Right cardiac atrium (tissue), 5 donors: ENCODE measurements at regions not wholly inside any gene's neighbourhood (a gene's known extent, or its start where the extent isn't known, plus 50 kb on each side); places are given as distances from the start of the nearest gene placed in this dataset.

ENCODE experiments used
- ATAC-seq, 2 donors: fragments of 200-7000 bp; cut with Tn5 transposase; one replicate each; pipeline versions ENCODE4 v1.8.0 to v1.9.1; 2020; ENCODE audit warnings: moderate library complexity in 2 of 2, mild to moderate bottlenecking in 1 of 2
- DNase-seq, 3 donors: peaks; one replicate each; pipeline ENCODE4 v3.0.0-alpha.2; 2020
- H3K27ac ChIP-seq: one replicate; pipeline ENCODE4 v1.5.1; 2013; ENCODE audit warnings: mild to moderate bottlenecking, low read length, control low read depth, moderate library complexity
- H3K27me3 ChIP-seq: one replicate; pipeline ENCODE4 v1.6.1; 2013; ENCODE audit not compliant: control insufficient read depth, insufficient read depth
- H3K4me1 ChIP-seq: one replicate; pipeline ENCODE4 v1.6.1; 2013; ENCODE audit warnings: low read length; ENCODE audit not compliant: control insufficient read depth, insufficient read depth
- H3K4me3 ChIP-seq: one replicate; pipeline ENCODE4 v1.5.1; 2013; ENCODE audit warnings: low read length, control low read depth
- H3K9me3 ChIP-seq: one replicate; pipeline ENCODE4 v1.6.1; 2013; ENCODE audit warnings: low read length; ENCODE audit not compliant: control insufficient read depth
- WGBS: extraction: QIAGEN DNeasy Blood & Tissue Kit; methylation state at CpG from one replicate; pipeline ENCODE4 v1.1.7; 2013; 5-methylcytosine and 5-hydroxymethylcytosine counted together
- intact Hi-C, 4 donors: fragments of 100-400 bp; cut with DNase I; formaldehyde crosslinking; loops; one replicate each; pipeline versions ENCODE4 v1.11.0 to v1.14.0; 2022 to 2023
- donor health status: healthy with polysubstance abuse.
- donor health status: DM: no; HTN: yes; CAD: no.
- donor health status: DM: no; HTN: no; CAD: no.
- donor health status: DM: no; HTN: yes; CAD: no; lungs with severe emphysema.
- donor health status: DM: yes; HTN: yes; CAD: no.

DNA sequence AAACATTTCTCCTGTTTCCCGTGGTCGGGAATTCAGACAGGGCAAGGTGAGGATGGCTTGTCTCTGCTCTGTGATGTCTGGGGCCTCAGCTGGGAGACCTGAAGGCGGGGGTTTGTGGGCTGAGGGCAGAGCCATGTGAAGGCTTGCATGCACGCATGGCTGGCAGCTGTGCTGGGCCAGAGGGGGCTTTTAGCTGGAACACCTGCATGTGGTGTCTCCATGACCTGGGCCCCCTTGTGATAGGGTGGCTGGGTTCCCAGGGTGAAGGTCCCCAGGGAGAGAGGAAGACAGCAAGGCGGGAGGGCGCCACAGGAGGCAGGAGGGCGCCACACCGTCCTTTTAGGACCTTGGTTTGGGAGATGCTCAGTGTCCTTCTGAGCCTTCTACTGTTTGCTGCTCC is 101.6 kb upstream of the PRR23E start:
- no peaks in the 10 kb centered on the region for H3K9me3 ChIP-seq
- H3K27me3 ChIP-seq: no peaks in the 10 kb centered on the region
- no peak for ATAC-seq
- no peak overlapping the region for H3K4me3 ChIP-seq
- H3K27ac ChIP-seq: no peak overlapping the region
- intact Hi-C loops: no loop called here
- no peak for DNase-seq
- H3K4me1 ChIP-seq: no peaks in the 10 kb centered on the region
- WGBS: 93% methylated on average over 8 of the region's 8 CpGs

DNA sequence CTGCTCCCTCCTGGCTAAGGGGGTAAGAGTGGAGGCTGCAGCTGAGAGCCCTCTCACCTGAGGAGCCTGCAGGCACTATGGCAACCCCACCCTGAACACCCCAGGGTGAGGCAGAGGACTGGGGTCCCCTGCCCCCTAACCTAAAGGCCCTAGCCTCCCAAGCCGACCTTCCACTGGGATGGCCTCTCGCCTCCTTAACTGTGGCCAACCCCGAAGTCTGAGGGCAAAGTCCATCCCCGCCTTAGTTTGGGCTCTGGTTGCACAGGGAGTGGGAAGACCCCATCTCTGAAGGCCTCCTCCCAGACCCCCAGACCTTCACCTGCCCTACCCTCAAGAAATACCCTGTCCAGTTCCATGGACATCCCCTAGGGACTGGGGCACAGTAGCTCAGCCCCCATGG is 100.6 kb upstream of the PRR23E start:
- H3K4me1 ChIP-seq: no peaks in the 10 kb centered on the region
- DNase-seq (no peak), ATAC-seq (no peak)
- H3K4me3 ChIP-seq: no peak overlapping the region
- H3K9me3 ChIP-seq: no peaks in the 10 kb centered on the region
- WGBS: 95% methylated on average over 4 of the region's 4 CpGs
- intact Hi-C loops: no loop called here
- no peaks in the 10 kb centered on the region for H3K27me3 ChIP-seq
- no peak overlapping the region for H3K27ac ChIP-seq

DNA sequence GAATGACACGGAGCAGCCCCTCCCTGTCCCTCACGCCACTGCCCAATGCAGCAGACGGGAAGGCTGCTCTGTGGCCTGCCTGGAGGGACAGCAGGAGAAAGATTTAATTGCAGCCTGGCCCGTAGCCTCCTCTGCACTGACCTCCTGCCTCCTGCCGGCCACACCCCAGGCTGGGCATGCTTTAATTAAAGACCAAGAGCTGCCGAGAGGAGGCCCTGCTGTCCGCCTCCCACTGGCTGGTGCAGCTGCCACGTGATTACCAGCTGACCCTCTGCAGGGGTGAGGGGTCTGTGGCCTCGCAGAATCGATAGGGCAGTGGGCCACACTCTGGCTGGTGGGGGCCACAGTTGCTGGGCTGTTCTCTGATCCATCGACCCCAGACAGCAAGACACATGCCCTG is 100.2 kb upstream of the PRR23E start:
- Histone ChIP-seq H3K4me1 (no peaks in the 10 kb centered on the region), H3K27me3 (no peaks in the 10 kb centered on the region), H3K9me3 (no peaks in the 10 kb centered on the region), H3K27ac (no peak overlapping the region), H3K4me3 (no peak overlapping the region)
- ATAC-seq (no peak), DNase-seq (no peak)
- intact Hi-C loops: no loop called here
- 52% methylated on average over 11 of the region's 11 CpGs for WGBS

DNA sequence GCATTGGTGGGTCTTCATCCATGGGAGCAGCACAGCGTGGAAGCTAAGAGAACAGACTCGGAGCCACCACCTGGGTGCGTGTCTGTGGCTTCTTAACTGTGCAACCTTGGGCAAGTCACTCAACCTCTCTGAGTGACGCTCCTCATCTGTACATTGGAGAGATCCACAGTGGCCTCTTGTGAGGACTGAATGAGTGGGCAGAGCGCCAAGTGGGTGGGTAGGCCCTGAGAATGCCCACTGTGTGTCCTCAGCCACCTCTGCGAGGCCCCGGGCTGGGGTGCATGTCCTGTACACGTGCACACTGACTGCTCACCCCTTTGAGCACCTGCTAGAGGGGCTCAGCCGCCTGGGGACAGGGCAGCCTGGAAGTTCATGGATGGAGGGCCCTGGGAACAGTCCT is 99.6 kb upstream of the PRR23E start:
- Histone ChIP-seq H3K9me3 (no peaks in the 10 kb centered on the region), H3K4me1 (no peaks in the 10 kb centered on the region), H3K27ac (no peak overlapping the region), H3K4me3 (no peak overlapping the region), H3K27me3 (no peaks in the 10 kb centered on the region)
- peak in 1 of 3 donors; percentile 47 for DNase-seq
- 78% methylated on average over 9 of the region's 9 CpGs for WGBS
- no peak for ATAC-seq
- intact Hi-C loops: no loop called here

DNA sequence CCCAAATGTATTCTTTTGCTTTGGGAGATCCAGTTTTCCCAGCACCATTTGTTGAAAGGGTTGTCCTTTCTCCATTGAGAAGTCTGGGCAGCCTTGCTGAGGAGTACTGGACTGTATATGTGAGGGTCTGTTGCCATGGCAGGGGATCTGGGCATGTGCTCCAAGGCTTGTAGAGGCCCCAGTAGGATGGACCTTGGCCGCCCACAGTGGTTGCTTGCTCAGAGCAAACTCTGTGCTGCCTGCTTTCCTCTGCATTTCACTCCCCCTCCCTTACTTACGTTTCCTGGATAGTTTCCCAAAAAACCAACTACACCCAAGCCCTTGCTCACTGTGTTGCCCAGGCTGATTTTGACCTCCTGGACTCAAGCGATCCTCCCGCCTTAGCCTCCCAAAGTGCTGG is 97.2 kb upstream of the PRR23E start:
- no peak overlapping the region for H3K4me3 ChIP-seq
- H3K27me3 ChIP-seq: no peaks in the 10 kb centered on the region
- H3K4me1 ChIP-seq: no peaks in the 10 kb centered on the region
- DNase-seq: peak in 1 of 3 donors; percentile 41
- no peaks in the 10 kb centered on the region for H3K9me3 ChIP-seq
- no peak overlapping the region for H3K27ac ChIP-seq
- 73% methylated on average over 4 of the region's 4 CpGs for WGBS
- ATAC-seq: no peak
- intact Hi-C loops: no loop called here

DNA sequence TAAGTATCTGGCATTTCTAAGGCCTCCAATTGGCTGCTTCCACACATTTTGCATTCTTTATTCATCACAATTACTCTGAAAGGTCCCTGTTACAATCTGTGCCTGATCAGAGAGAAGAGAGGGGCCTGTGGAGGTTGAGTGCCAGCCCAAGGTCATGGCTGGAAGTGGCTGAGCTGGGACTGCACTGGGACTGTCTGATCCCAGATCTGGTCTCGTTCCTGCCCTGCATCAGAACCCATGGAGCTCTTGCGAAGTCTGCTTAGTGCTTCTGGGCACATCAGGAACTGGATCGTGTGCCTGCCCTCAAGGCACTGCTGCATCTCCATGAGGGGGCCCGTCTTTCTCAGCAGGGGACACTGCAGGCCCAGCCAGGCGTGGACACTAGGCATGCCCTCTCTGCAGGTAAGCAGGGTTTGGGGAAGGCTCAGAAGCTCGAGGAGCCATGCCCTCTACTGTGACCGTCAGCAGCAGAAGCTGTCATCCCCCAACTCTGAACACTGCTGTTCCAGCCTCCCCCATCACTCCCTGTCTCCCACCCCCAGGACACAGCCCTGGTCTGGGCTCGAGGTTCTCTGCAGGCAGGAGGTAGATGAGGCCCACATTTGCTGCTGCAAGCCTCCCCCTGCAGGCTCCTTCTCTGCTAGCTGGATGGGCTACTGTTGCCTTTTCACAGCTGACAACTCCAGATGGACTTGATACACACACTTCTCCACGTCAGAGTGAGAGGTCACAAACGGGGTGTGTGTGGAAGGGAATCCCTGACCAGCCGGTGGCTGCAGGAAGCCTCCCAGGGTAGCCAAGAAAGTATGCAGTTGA is 96.5 kb upstream of the PRR23E start:
- H3K4me3 ChIP-seq: no peak overlapping the region
- ATAC-seq: peak in 1 of 2 donors; percentile 61
- DNase-seq: peak in 1 of 3 donors; percentile 27
- intact Hi-C loops: no loop called here
- 53% methylated on average over 11 of the region's 11 CpGs for WGBS
- H3K9me3 ChIP-seq: no peaks in the 10 kb centered on the region
- H3K27me3 ChIP-seq: no peaks in the 10 kb centered on the region
- H3K4me1 ChIP-seq: no peaks in the 10 kb centered on the region
- no peak overlapping the region for H3K27ac ChIP-seq

DNA sequence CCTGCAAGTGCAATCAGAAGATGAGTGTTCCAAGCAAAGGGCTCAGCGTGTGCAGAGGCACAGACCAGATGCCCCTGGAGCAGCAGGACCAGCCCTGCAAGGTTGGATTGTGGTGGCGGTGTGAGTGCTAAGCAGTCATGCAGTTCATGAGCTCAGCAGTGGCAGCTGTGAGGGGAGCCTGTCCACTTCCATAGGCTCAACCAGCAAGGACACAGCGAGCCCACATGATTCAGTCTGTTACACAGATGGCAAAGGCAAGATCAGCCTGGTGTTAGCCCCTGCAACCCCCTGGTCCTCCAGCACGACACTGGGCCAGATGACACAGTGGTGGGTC is 95.9 kb upstream of the PRR23E start:
- Histone ChIP-seq H3K27me3 (no peaks in the 10 kb centered on the region), H3K9me3 (no peaks in the 10 kb centered on the region), H3K4me3 (no peak overlapping the region), H3K27ac (no peak overlapping the region), H3K4me1 (no peaks in the 10 kb centered on the region)
- intact Hi-C loops: no loop called here
- WGBS: 80% methylated on average over 4 of the region's 4 CpGs
- DNase-seq (peak in 1 of 3 donors; percentile 38), ATAC-seq (no peak)

DNA sequence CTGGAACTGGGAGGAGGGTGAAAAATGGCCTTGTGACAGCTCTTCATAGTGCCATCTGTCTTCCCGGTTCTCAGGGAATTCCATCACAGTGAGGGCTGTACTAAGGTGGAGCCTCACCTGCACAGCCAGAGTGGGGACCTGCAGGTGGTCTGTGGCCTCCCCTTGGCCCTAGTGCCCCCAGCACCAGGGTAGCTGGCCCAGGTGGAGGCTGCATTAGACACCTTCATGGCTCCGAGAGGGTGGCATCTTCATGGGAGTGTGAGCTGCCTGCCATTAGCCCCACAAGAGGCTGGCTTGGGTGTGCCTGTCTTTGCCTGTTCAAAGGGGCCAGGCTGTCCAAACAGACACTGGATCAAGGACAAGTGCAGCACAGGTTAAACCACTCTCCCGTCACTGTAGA is 95.5 kb upstream of the PRR23E start:
- Histone ChIP-seq H3K4me3 (no peak overlapping the region), H3K27me3 (no peaks in the 10 kb centered on the region), H3K9me3 (no peaks in the 10 kb centered on the region), H3K27ac (no peak overlapping the region), H3K4me1 (no peaks in the 10 kb centered on the region)
- 68% methylated on average over 3 of the region's 3 CpGs for WGBS
- DNase-seq (no peak), ATAC-seq (no peak)
- intact Hi-C loops: no loop called here

DNA sequence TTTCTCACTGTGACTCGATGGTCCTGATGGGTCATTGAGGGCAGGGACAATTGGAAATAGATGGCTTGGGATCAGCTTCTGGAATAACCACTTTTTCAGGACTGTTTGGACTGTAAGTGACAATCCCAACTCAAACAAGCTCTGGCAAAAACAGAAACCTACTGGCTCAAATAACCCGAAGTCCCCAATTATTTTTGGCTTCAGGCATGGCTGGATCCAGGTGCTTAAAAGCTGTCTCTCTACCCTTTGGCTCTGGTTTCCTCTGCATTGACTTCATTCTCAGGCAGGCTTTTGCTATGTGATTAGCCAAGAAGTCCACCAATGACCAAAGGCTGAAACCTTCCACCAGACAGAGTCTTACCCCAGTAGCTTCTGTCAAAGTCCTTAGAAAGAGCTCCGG is 92.9 kb upstream of the PRR23E start:
- 80% methylated on average over 3 of the region's 3 CpGs for WGBS
- no peaks in the 10 kb centered on the region for H3K4me1 ChIP-seq
- H3K27ac ChIP-seq: no peak overlapping the region
- intact Hi-C loops: no loop called here
- DNase-seq (no peak), ATAC-seq (no peak)
- no peak overlapping the region for H3K4me3 ChIP-seq
- no peaks in the 10 kb centered on the region for H3K9me3 ChIP-seq
- no peaks in the 10 kb centered on the region for H3K27me3 ChIP-seq

DNA sequence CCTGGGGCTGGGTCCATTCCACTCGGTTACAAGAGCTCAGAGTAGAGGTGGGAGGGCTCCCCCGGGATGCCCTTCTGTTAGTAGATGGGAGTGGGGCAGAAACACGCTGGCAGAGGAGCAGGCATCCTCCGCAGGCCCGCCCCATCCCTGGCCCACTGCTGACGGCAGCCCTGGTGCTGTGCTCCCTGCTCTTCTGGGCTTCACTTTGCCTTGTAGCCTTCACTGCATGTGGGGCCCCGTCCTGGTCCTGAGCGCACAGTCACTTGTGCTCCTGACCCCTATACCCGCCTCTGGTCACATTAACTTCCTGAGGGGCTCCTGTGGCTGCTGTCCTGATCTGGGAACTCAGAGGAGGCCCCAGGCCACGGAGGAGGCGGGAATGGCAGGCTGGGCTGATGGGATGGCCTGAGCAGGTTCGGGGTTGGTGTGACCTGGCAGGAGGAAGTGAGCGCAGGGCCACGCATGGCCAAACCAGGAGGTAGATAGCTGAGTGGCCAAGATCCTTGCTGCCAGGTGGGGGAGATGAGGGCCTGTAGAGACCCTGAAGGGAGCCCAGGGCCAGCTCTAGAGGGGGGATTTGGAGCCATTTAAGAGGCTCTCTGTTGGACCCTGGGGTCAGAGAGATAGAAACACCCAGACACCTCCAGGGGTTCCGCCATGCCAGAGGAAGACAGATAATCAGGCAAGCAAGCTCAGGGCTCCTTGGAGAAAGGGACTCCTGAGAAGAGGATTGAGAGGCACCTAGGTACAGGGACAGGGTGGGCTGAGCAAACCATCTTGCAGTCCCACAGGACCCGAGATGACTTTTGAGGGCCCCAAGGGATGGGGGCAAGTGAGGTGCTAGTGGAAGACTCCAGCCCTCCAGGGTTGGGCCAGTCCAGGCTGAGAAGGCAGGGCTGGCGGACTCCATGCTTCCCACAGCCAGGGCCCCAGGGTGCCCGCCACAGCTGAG is 92.2 kb upstream of the PRR23E start:
- Histone ChIP-seq H3K27me3 (no peaks in the 10 kb centered on the region), H3K9me3 (no peaks in the 10 kb centered on the region), H3K27ac (no peak overlapping the region), H3K4me3 (no peak overlapping the region), H3K4me1 (no peaks in the 10 kb centered on the region)
- 71% methylated on average over 18 of the region's 18 CpGs for WGBS
- intact Hi-C loops: no loop called here
- no peak for ATAC-seq
- no peak for DNase-seq

DNA sequence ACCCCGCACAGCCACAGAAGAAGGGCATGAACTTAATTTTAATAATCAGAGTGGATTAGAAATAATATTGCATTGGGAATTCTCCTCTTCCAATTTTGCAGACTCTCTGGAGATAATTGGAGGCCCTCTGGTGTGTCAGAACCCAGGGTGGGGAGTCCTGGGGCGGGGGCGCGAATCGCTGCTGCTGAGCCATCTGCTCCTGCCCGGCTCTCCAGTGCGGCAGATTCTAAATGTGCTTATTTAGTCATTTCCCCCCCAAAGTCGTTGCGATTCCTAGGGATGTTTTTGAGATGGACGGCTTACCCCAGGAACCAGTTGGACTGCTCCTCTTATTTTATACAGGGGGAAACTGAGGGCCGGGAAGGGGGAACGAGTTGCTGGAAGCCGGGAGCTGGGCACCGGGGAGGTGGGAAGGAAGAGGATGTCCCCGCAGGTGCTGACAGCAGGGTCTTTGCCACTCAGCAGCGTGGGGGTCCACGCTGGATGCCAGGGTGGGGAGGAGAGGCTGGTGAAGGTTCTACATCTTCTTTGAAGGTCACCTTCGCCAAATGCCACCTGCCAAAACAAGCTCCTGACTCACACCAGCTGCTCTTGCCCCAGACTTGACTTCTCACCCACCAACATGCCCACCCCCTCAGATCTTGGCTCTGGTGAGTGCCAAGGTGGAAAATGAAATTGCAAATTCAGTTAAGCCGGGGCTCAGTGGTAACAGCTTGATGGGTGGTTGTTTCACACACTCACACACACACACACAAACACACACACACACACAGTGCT is 91.3 kb upstream of the PRR23E start:
- WGBS: 86% methylated on average over 19 of the region's 19 CpGs
- H3K9me3 ChIP-seq: no peaks in the 10 kb centered on the region
- intact Hi-C loops: no loop called here
- H3K27ac ChIP-seq: no peak overlapping the region
- no peak overlapping the region for H3K4me3 ChIP-seq
- DNase-seq: no peak
- H3K27me3 ChIP-seq: no peaks in the 10 kb centered on the region
- ATAC-seq: no peak
- H3K4me1 ChIP-seq: no peaks in the 10 kb centered on the region
